HG03521 (cell line): ENCODE measurements at regions not wholly inside any gene's neighbourhood (a gene's known extent, or its start where the extent isn't known, plus 50 kb on each side); places are given as distances from the start of the nearest gene placed in this dataset.

Source experiments
- ATAC-seq: cut with Tn5 transposase; IDR thresholded peaks from one replicate; pipeline ENCODE4 v1.9.1; 2021; ENCODE audit warnings: mild to moderate bottlenecking, moderate library complexity; ENCODE audit not compliant: unreplicated experiment

GRCh38 chr11:128116447-128116846 lies 470.9 kb downstream of the ETS1 start:
- ATAC-seq, result no peak

GRCh38 chr11:128105950-128106349 lies 481.4 kb downstream of the ETS1 start:
- no peak for ATAC-seq

- no peak for ATAC-seq
Observed at GRCh38 chr11:128105511-128105910, 481.8 kb downstream of the ETS1 start.

GRCh38 chr11:128103278-128103873 lies 484.0 kb downstream of the ETS1 start:
- no peak for ATAC-seq

- no peak for ATAC-seq
Observed at GRCh38 chr11:128098781-128099180, 488.6 kb downstream of the ETS1 start.

GRCh38 chr11:128095466-128095981 lies 491.8 kb downstream of the ETS1 start:
- ATAC-seq, result no peak

- no peak for ATAC-seq
Observed at GRCh38 chr11:128093689-128094088, 493.7 kb downstream of the ETS1 start.

- ATAC-seq, result no peak
Observed at GRCh38 chr11:128089962-128090361, 497.4 kb downstream of the ETS1 start.

- no peak for ATAC-seq
Observed at GRCh38 chr11:128086794-128087193, 500.6 kb downstream of the ETS1 start.

GRCh38 chr11:128085276-128085675 lies 502.1 kb downstream of the ETS1 start:
- ATAC-seq, result no peak

- ATAC-seq, result no peak
Observed at GRCh38 chr11:128082574-128082973, 504.8 kb downstream of the ETS1 start.

- ATAC-seq, result no peak
Observed at GRCh38 chr11:128069665-128070064, 517.7 kb downstream of the ETS1 start.

- ATAC-seq, result no peak
Observed at GRCh38 chr11:128067780-128068179, 519.6 kb downstream of the ETS1 start.

GRCh38 chr11:128066399-128066798 lies 521.0 kb downstream of the ETS1 start:
- no peak for ATAC-seq

- ATAC-seq, result no peak
Observed at GRCh38 chr11:128061281-128061871, 526.0 kb downstream of the ETS1 start.

GRCh38 chr11:128058580-128059208 lies 528.7 kb downstream of the ETS1 start:
- no peak for ATAC-seq

- ATAC-seq, result no peak
Observed at GRCh38 chr11:128057786-128058395, 529.5 kb downstream of the ETS1 start.

- no peak for ATAC-seq
Observed at GRCh38 chr11:128055576-128056217, 531.7 kb downstream of the ETS1 start.

GRCh38 chr11:128053981-128054931 lies 533.1 kb downstream of the ETS1 start:
- peak; percentile 48 for ATAC-seq
